ENCODE measurements at regions not wholly inside any gene's neighbourhood (a gene's known extent, or its start where the extent isn't known, plus 50 kb on each side); places are given as distances from the start of the nearest gene placed in this dataset.

- no peak for DNase-seq (ENCODE audit: low spot score)
- TF ChIP-seq CTCF (conservative IDR thresholded peaks at IDR 0.05; ENCODE audit: low read depth): no peak
- ChIA-PET POLR2A (ENCODE audit: low non-redundant PET) (no interaction called here), CTCF (interaction anchor here (0.6 kb wide), 1 partner anchor 90 kb away, joined by 4 read pairs; no protein-coding TSS in a partner anchor)
- H3K27ac ChIP-seq: no peak overlapping the region
Observed at GRCh38 chr3:23698652-23699313, 107.0 kb upstream of the UBE2E1 start.

- CTCF ChIA-PET: no interaction called here
- TF ChIP-seq CTCF (conservative IDR thresholded peaks at IDR 0.05; ENCODE audit: low read depth): no peak
- POLR2A ChIA-PET (ENCODE audit: low non-redundant PET): no interaction called here
- H3K27ac ChIP-seq: no peak overlapping the region
- no peak for DNase-seq (ENCODE audit: low spot score)
Observed at GRCh38 chr3:23700616-23701015, 105.1 kb upstream of the UBE2E1 start.

GRCh38 chr3:23701716-23702597, 103.8 kb upstream of the UBE2E1 start:
- no peak for DNase-seq (ENCODE audit: low spot score)
- POLR2A ChIA-PET (ENCODE audit: low non-redundant PET): no interaction called here
- CTCF ChIA-PET: no interaction called here
- no peak overlapping the region for H3K27ac ChIP-seq
- TF ChIP-seq CTCF (conservative IDR thresholded peaks at IDR 0.05; ENCODE audit: low read depth): no peak

GRCh38 chr3:23704298-23704697, 101.5 kb upstream of the UBE2E1 start:
- no peak for TF ChIP-seq CTCF (conservative IDR thresholded peaks at IDR 0.05; ENCODE audit: low read depth)
- no peak for DNase-seq (ENCODE audit: low spot score)
- ChIA-PET POLR2A (ENCODE audit: low non-redundant PET) (no interaction called here), CTCF (interaction anchor here (0.6 kb wide), 1 partner anchor 299 kb away, joined by 5 read pairs; no protein-coding TSS in a partner anchor)
- H3K27ac ChIP-seq: no peak overlapping the region

GRCh38 chr3:23706111-23706510, 99.6 kb upstream of the UBE2E1 start:
- ChIA-PET CTCF (interaction anchor here (0.6 kb wide), 1 partner anchor 148 kb away, joined by 5 read pairs; no protein-coding TSS in a partner anchor), POLR2A (ENCODE audit: low non-redundant PET) (no interaction called here)
- H3K27ac ChIP-seq: no peak overlapping the region
- no peak for TF ChIP-seq CTCF (conservative IDR thresholded peaks at IDR 0.05; ENCODE audit: low read depth)
- no peak for DNase-seq (ENCODE audit: low spot score)

- POLR2A ChIA-PET (ENCODE audit: low non-redundant PET): no interaction called here
Observed at GRCh38 chr3:23709987-23710386, 95.8 kb upstream of the UBE2E1 start.

More at GRCh38 chr3:23709987-23710386, 95.8 kb upstream of the UBE2E1 start:
- DNase-seq (ENCODE audit: low spot score): no peak
- no peak overlapping the region for H3K27ac ChIP-seq
- CTCF ChIA-PET: no interaction called here
- no peak for TF ChIP-seq CTCF (conservative IDR thresholded peaks at IDR 0.05; ENCODE audit: low read depth)
